ENCODE measurements at regions not wholly inside any gene's neighbourhood (a gene's known extent, or its start where the extent isn't known, plus 50 kb on each side); places are given as distances from the start of the nearest gene placed in this dataset.

DNA sequence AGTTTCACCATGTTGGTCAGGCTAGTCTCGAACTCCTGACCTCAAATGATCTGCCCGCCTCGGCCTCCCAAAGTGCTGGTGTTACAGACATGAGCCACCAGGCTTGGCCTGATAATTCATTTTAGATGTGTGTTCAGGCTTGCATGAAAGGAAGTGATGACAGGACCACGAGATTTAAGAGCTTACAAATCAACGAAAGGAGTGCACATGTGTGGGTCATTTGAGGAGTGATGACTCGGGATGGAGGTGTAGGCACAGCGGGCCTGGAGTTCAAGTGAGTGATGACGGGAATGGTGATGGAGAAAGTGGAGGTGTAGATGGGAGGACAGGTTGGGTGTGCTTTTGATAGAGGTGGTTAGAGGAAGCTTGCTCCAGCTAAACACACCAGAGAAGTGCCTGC lies 742.4 kb downstream of the GALR1 start:
- no peak overlapping the region for H3K4me3 ChIP-seq (ENCODE audit: low read depth, low read length)
- TF ChIP-seq MYC (IDR thresholded peaks at IDR 0.05; ENCODE audit: low read depth, low read length), result no peak
- no peak for TF ChIP-seq POLR2A (IDR thresholded peaks at IDR 0.05; ENCODE audit: extremely low read depth, insufficient read length)
- no peak for TF ChIP-seq CTCF (IDR thresholded peaks at IDR 0.05; ENCODE audit: low read depth, low read length)
- TF ChIP-seq, protein P1, sequence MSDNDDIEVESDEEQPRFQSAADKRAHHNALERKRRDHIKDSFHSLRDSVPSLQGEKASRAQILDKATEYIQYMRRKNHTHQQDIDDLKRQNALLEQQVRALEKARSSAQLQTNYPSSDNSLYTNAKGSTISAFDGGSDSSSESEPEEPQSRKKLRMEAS (IDR thresholded peaks at IDR 0.05; ENCODE audit: low read depth, low read length), result no peak
- no peak for DNase-seq (ENCODE audit: low read depth)

- H3K4me3 ChIP-seq (ENCODE audit: low read depth, low read length), result no peak overlapping the region
- no peak for DNase-seq (ENCODE audit: low read depth)
- TF ChIP-seq POLR2A (IDR thresholded peaks at IDR 0.05; ENCODE audit: extremely low read depth, insufficient read length) (no peak), CTCF (IDR thresholded peaks at IDR 0.05; ENCODE audit: low read depth, low read length) (no peak), MYC (IDR thresholded peaks at IDR 0.05; ENCODE audit: low read depth, low read length) (no peak)
- TF ChIP-seq, protein P1 (IDR thresholded peaks at IDR 0.05; ENCODE audit: low read depth, low read length), result no peak
Observed at GRCh38 chr18:77993188-77993981, 743.7 kb downstream of the GALR1 start.

GRCh38 chr18:77995593-77995992 lies 745.9 kb downstream of the GALR1 start:
- DNase-seq (ENCODE audit: low read depth), result no peak
- TF ChIP-seq, protein P1 (IDR thresholded peaks at IDR 0.05; ENCODE audit: low read depth, low read length), result no peak
- TF ChIP-seq MYC (IDR thresholded peaks at IDR 0.05; ENCODE audit: low read depth, low read length), result no peak
- no peak for TF ChIP-seq POLR2A (IDR thresholded peaks at IDR 0.05; ENCODE audit: extremely low read depth, insufficient read length)
- no peak for TF ChIP-seq CTCF (IDR thresholded peaks at IDR 0.05; ENCODE audit: low read depth, low read length)
- no peak overlapping the region for H3K4me3 ChIP-seq (ENCODE audit: low read depth, low read length)

DNA sequence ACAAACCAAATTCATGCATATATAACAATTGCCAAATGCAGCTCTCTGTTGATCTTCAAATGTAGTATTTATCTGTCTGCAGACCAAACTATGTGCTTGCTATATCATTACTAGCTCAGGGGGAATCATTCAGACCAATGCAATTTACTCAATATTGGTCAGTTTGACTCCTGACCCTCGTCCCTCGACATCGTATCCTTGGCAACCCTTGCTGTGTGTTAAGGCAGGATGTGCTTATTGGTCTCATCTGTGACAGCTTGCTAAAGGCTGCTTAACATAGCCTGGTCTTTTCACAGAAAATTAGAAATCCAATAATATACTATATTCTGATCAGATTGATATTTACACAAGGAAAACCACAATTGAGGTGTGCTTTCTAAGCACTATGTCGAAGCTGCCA lies 747.1 kb downstream of the GALR1 start:
- DNase-seq (ENCODE audit: low read depth), result no peak
- H3K4me3 ChIP-seq (ENCODE audit: low read depth, low read length), result no peak overlapping the region
- TF ChIP-seq, protein P1 (IDR thresholded peaks at IDR 0.05; ENCODE audit: low read depth, low read length), result no peak

DNA sequence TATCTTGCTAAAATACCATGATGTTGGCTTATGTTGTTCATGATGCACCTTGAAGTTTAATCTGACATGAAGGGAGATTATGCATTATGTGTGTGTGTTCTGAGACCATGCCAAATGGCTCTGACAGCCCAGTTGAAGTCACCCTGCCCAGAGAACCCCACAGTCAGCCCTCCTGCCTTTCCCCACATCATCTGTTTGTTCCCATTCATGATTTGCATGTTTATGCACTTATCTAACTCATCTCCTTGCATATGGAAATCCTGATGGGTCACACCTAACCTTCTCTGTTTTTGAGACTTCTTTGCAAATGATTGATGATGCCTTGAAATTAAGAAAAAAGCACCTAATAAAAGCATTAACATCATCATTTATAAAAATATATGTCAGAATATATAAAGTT lies 752.2 kb downstream of the GALR1 start:
- no peak for DNase-seq (ENCODE audit: low read depth)
- H3K4me3 ChIP-seq (ENCODE audit: low read depth, low read length), result no peak overlapping the region
- TF ChIP-seq POLR2A (IDR thresholded peaks at IDR 0.05; ENCODE audit: extremely low read depth, insufficient read length), result no peak
- no peak for TF ChIP-seq MYC (IDR thresholded peaks at IDR 0.05; ENCODE audit: low read depth, low read length)
- TF ChIP-seq, protein P1 (IDR thresholded peaks at IDR 0.05; ENCODE audit: low read depth, low read length), result no peak
- TF ChIP-seq CTCF (IDR thresholded peaks at IDR 0.05; ENCODE audit: low read depth, low read length), result no peak

DNA sequence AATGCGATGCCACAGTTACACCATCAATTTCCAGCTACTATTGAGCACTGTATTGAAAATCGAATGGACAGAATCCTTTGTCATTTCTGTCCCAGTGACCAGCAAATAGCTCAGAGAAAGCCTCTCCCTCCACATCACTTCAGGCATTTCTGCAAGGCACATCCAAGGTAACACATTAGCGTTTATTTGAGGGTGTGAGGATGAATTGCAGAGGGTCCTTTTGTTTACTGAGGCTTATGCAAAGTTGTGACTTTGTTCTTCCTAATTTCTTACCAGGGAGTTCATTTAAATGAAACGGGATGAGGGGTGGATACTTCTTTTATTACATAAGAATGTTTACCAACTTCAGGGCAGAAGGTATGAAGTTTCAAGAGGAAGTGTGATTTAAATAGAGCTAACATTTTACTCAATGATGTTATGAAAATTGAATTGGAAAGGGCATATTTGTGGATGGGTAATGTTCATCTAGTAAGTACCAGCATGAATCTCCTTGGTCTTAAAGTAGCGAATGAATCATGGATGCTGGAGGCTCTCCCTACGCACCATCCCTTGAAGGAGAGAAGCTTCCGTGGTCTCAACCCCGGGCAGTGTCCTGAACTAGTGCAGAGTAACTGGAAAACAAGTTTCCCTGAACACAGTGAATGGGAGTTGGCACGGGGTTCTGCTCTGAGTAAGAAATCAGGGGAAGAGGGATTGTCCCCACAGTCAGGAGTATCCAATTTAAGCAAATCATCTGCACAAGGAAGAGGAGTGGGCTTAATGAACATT lies 756.5 kb downstream of the GALR1 start:
- no peak overlapping the region for H3K4me3 ChIP-seq (ENCODE audit: low read depth, low read length)
- TF ChIP-seq MYC (IDR thresholded peaks at IDR 0.05; ENCODE audit: low read depth, low read length) (no peak), CTCF (IDR thresholded peaks at IDR 0.05; ENCODE audit: low read depth, low read length) (no peak), POLR2A (IDR thresholded peaks at IDR 0.05; ENCODE audit: extremely low read depth, insufficient read length) (no peak)
- TF ChIP-seq, protein P1 (IDR thresholded peaks at IDR 0.05; ENCODE audit: low read depth, low read length), result no peak
- DNase-seq (ENCODE audit: low read depth), result no peak
